ENCODE measurements at regions not wholly inside any gene's neighbourhood (a gene's known extent, or its start where the extent isn't known, plus 50 kb on each side); places are given as distances from the start of the nearest gene placed in this dataset.

GRCh38 chr12:67496581-67496980 lies 152.0 kb upstream of the DYRK2 start:
- no peak for DNase-seq (ENCODE audit: low read depth)

- no peak for DNase-seq (ENCODE audit: low read depth)
Observed at GRCh38 chr12:67498991-67499390, 149.6 kb upstream of the DYRK2 start.

- no peak for DNase-seq (ENCODE audit: low read depth)
Observed at GRCh38 chr12:67501362-67501761, 147.2 kb upstream of the DYRK2 start.

- DNase-seq (ENCODE audit: low read depth), result no peak
Observed at GRCh38 chr12:67504026-67504425, 144.5 kb upstream of the DYRK2 start.

- DNase-seq (ENCODE audit: low read depth), result no peak
Observed at GRCh38 chr12:67506739-67507138, 141.8 kb upstream of the DYRK2 start.

GRCh38 chr12:67508830-67509229 lies 139.7 kb upstream of the DYRK2 start:
- no peak for DNase-seq (ENCODE audit: low read depth)

GRCh38 chr12:67509666-67510386 lies 138.7 kb upstream of the DYRK2 start:
- no peak for DNase-seq (ENCODE audit: low read depth)

- DNase-seq (ENCODE audit: low read depth), result no peak
Observed at GRCh38 chr12:67512061-67512460, 136.5 kb upstream of the DYRK2 start.

GRCh38 chr12:67514502-67514901 lies 134.0 kb upstream of the DYRK2 start:
- DNase-seq (ENCODE audit: low read depth), result no peak

- peak; percentile 11 for DNase-seq (ENCODE audit: low read depth)
Observed at GRCh38 chr12:67515679-67516340, 132.7 kb upstream of the DYRK2 start.

GRCh38 chr12:67517181-67517887 lies 131.2 kb upstream of the DYRK2 start:
- DNase-seq (ENCODE audit: low read depth), result peak; percentile 84

- no peak for DNase-seq (ENCODE audit: low read depth)
Observed at GRCh38 chr12:67519484-67520433, 128.8 kb upstream of the DYRK2 start.

- DNase-seq (ENCODE audit: low read depth), result no peak
Observed at GRCh38 chr12:67520606-67521005, 127.9 kb upstream of the DYRK2 start.

GRCh38 chr12:67522222-67522621 lies 126.3 kb upstream of the DYRK2 start:
- DNase-seq (ENCODE audit: low read depth), result no peak

- no peak for DNase-seq (ENCODE audit: low read depth)
Observed at GRCh38 chr12:67523538-67523937, 125.0 kb upstream of the DYRK2 start.

GRCh38 chr12:67524861-67525616 lies 123.5 kb upstream of the DYRK2 start:
- no peak for DNase-seq (ENCODE audit: low read depth)

- no peak for DNase-seq (ENCODE audit: low read depth)
Observed at GRCh38 chr12:67525617-67525884, 123.0 kb upstream of the DYRK2 start.

- no peak for DNase-seq (ENCODE audit: low read depth)
Observed at GRCh38 chr12:67526129-67526528, 122.4 kb upstream of the DYRK2 start.

- no peak for DNase-seq (ENCODE audit: low read depth)
Observed at GRCh38 chr12:67531051-67531450, 117.5 kb upstream of the DYRK2 start.

- peak; percentile 30 for DNase-seq (ENCODE audit: low read depth)
Observed at GRCh38 chr12:67531501-67531900, 117.0 kb upstream of the DYRK2 start.

- DNase-seq (ENCODE audit: low read depth), result no peak
Observed at GRCh38 chr12:67533159-67533558, 115.4 kb upstream of the DYRK2 start.
